HCEC 1CT (cell line): ENCODE measurements at regions not wholly inside any gene's neighbourhood (a gene's known extent, or its start where the extent isn't known, plus 50 kb on each side); places are given as distances from the start of the nearest gene placed in this dataset.

ENCODE experiments used
- DNase-seq: peaks from one replicate; pipeline ENCODE4 v3.0.0-alpha.2; 2017

- no peak for DNase-seq
Observed at GRCh38 chr11:130815097-130815802, 101.0 kb downstream of the SNX19 start.

- no peak for DNase-seq
Observed at GRCh38 chr11:130815956-130816355, 100.3 kb downstream of the SNX19 start.

GRCh38 chr11:130816546-130817329 is 99.5 kb downstream of the SNX19 start:
- no peak for DNase-seq

GRCh38 chr11:130817330-130817944 is 98.8 kb downstream of the SNX19 start:
- peak; percentile 12 for DNase-seq

GRCh38 chr11:130819625-130820024 is 96.7 kb downstream of the SNX19 start:
- no peak for DNase-seq
